ENCODE measurements at regions not wholly inside any gene's neighbourhood (a gene's known extent, or its start where the extent isn't known, plus 50 kb on each side); places are given as distances from the start of the nearest gene placed in this dataset. TPM values are rescaled to one million over a fixed set of nuclear protein-coding genes. Genes with fewer than 3 reads are reported as not detected.

- H3K27ac Mint-ChIP-seq (ENCODE audit: unreplicated experiment) = no peak overlapping the region
- CTCF ChIA-PET = no interaction called here
- intact Hi-C loops (cut with micrococcal nuclease; ENCODE audit: unreplicated experiment) = no loop called here
Measured at GRCh38 chr3:124679048-124679638, 51.1 kb upstream of the UMPS start.

More at GRCh38 chr3:124679048-124679638, 51.1 kb upstream of the UMPS start:
- Mint-ChIP-seq H3K27me3 (ENCODE audit: insufficient read depth, unreplicated experiment) (no peaks in the 10 kb centered on the region), H3K4me1 (ENCODE audit: low read depth, unreplicated experiment) (no peaks in the 10 kb centered on the region), H3K9me3 (ENCODE audit: unreplicated experiment) (no peaks in the 10 kb centered on the region), H3K36me3 (ENCODE audit: insufficient read depth, unreplicated experiment) (peaks cover 60% of the 10 kb centered on the region), H3K4me3 (ENCODE audit: unreplicated experiment) (no peak overlapping the region)
- H3K4me3 ChIP-seq (ENCODE audit: low read depth, low read length) = no peak overlapping the region
- no peaks in the 10 kb centered on the region for H3K27me3 ChIP-seq (replicated peaks; ENCODE audit: control insufficient read depth, insufficient read depth, low read length)
- H3K4me1 ChIP-seq = no peaks in the 10 kb centered on the region
- no TSS peak for BruUV-seq (replicated peaks)
- POLR2A ChIA-PET = no interaction called here
- no peaks in the 10 kb centered on the region; the same call in 1 of the 2 replicates for H3K36me3 ChIP-seq (ENCODE audit: control insufficient read depth, insufficient read depth, low read length)
- H3K9me3 ChIP-seq = no peaks in the 10 kb centered on the region
- no peak for DNase-seq
- no peak for TF ChIP-seq CTCF (IDR thresholded peaks at IDR 0.05; ENCODE audit: insufficient read depth in 1 of 2, low read depth in 1 of 2, low read length in 1 of 2, severe bottlenecking in 1 of 2, unreplicated experiment in 1 of 2)

Small RNA genes lying in the stretch of these regions (microRNA-seq; reads per million reads assigned to microRNA genes)
- gene MIR5002 (not detected), gene MIR6083 (not detected)
